Liver (tissue), 8 donors: ENCODE measurements at regions not wholly inside any gene's neighbourhood (a gene's known extent, or its start where the extent isn't known, plus 50 kb on each side); places are given as distances from the start of the nearest gene placed in this dataset.

Experiments used
- DNase-seq: peaks from one replicate; pipeline ENCODE4 v3.0.0-alpha.2; 2017; ENCODE audit warnings: low spot score
- H3K27ac ChIP-seq, 2 donors: one replicate each; pipeline ENCODE4 v1.7.0; 2013; ENCODE audit warnings: inconsistent platforms in 2 of 2, low read length in 2 of 2, control low read depth in 1 of 2, low read depth in 1 of 2, mild to moderate bottlenecking in 1 of 2
- H3K27me3 ChIP-seq, 4 donors: one replicate each; pipeline versions ENCODE4 v1.6.1 to v1.7.0; 2013; ENCODE audit warnings: low read length in 3 of 4, inconsistent platforms in 1 of 4, mild to moderate bottlenecking in 1 of 4, moderate library complexity in 1 of 4; ENCODE audit not compliant: control insufficient read depth in 4 of 4, insufficient read depth in 4 of 4
- H3K36me3 ChIP-seq, 4 donors: one replicate each; pipeline versions ENCODE4 v1.6.1 to v1.7.0; 2013; ENCODE audit warnings: low read length in 3 of 4, mild to moderate bottlenecking in 3 of 4, low read depth in 1 of 4, moderate library complexity in 1 of 4; ENCODE audit not compliant: control insufficient read depth in 4 of 4, insufficient read depth in 3 of 4
- H3K4me1 ChIP-seq, 4 donors: one replicate each; pipeline versions ENCODE4 v1.6.1 to v1.7.0; 2013; ENCODE audit warnings: low read length in 3 of 4, mild to moderate bottlenecking in 3 of 4, moderate library complexity in 1 of 4; ENCODE audit not compliant: control insufficient read depth in 4 of 4, insufficient read depth in 4 of 4
- H3K4me3 ChIP-seq, 3 donors: one replicate each; pipeline versions ENCODE4 v1.6.1 to v1.7.0; 2013; ENCODE audit warnings: low read length in 3 of 3, control low read depth in 1 of 3, low read depth in 1 of 3, mild to moderate bottlenecking in 1 of 3
- H3K9ac ChIP-seq, 2 donors: one replicate each; pipeline ENCODE4 v1.7.0; 2013; ENCODE audit warnings: low read length in 2 of 2, mild to moderate bottlenecking in 2 of 2, moderate library complexity in 2 of 2, control low read depth in 1 of 2, low read depth in 1 of 2
- H3K9me3 ChIP-seq, 4 donors: one replicate each; pipeline versions ENCODE4 v1.6.1 to v1.7.0; 2013; ENCODE audit warnings: low read length in 3 of 4; ENCODE audit not compliant: control insufficient read depth in 4 of 4
- ATF3 ChIP-seq: IDR thresholded peaks from 2 replicates; pipeline ENCODE4 v1.6.1; 2016; ENCODE audit warnings: antibody characterized with exemption
- CTCF ChIP-seq: fragments of 150-350 bp; IDR thresholded peaks from 2 replicates; pipeline ENCODE4 v1.5.1; 2017; ENCODE audit warnings: improper control_type of control experiment, low read depth, low read length; ENCODE audit not compliant: missing input control
- FOXA1 ChIP-seq: IDR thresholded peaks from 2 replicates; pipeline ENCODE4 v1.6.1; 2016; ENCODE audit warnings: antibody characterized with exemption
- FOXA2 ChIP-seq: IDR thresholded peaks from 2 replicates; pipeline ENCODE4 v1.6.1; 2016; ENCODE audit warnings: antibody characterized with exemption
- GABPA ChIP-seq, 2 donors: IDR thresholded peaks in 1 of 2; conservative IDR thresholded peaks in 1 of 2; 2 replicates each; pipeline ENCODE4 v1.6.1; 2016; ENCODE audit warnings: antibody characterized with exemption in 2 of 2, mild to moderate bottlenecking in 1 of 2, moderate library complexity in 1 of 2
- HNF4A ChIP-seq, 2 donors: conservative IDR thresholded peaks; 2 replicates each; pipeline ENCODE4 v1.6.1; 2016; ENCODE audit warnings: antibody characterized with exemption in 2 of 2, mild to moderate bottlenecking in 2 of 2
- HNF4G ChIP-seq: IDR thresholded peaks from 2 replicates; pipeline ENCODE4 v1.6.1; 2016; ENCODE audit warnings: antibody characterized with exemption
- JUND ChIP-seq, 2 donors: IDR thresholded peaks; 2 replicates each; pipeline ENCODE4 v1.6.1; 2016; ENCODE audit warnings: antibody characterized with exemption in 2 of 2
- MAX ChIP-seq: IDR thresholded peaks from 2 replicates; pipeline ENCODE4 v1.6.1; 2016; ENCODE audit warnings: antibody characterized with exemption
- NR2F2 ChIP-seq: IDR thresholded peaks from 2 replicates; pipeline ENCODE4 v1.6.1; 2016; ENCODE audit warnings: antibody characterized with exemption
- RAD21 ChIP-seq, 2 donors: IDR thresholded peaks; 2 replicates each; pipeline ENCODE4 v1.6.1; 2016; ENCODE audit warnings: antibody characterized with exemption in 2 of 2, mild to moderate bottlenecking in 2 of 2
- REST ChIP-seq: IDR thresholded peaks from 2 replicates; pipeline ENCODE4 v1.6.1; 2016; ENCODE audit warnings: antibody characterized with exemption, mild to moderate bottlenecking
- RXRA ChIP-seq, 2 donors: IDR thresholded peaks; 2 replicates each; pipeline ENCODE4 v1.6.1; 2017 to 2018; ENCODE audit warnings: antibody characterized with exemption in 2 of 2, mild to moderate bottlenecking in 1 of 2
- SP1 ChIP-seq: IDR thresholded peaks from 2 replicates; pipeline ENCODE4 v1.6.1; 2018; ENCODE audit warnings: antibody characterized with exemption, mild to moderate bottlenecking
- TAF1 ChIP-seq: conservative IDR thresholded peaks from 2 replicates; pipeline ENCODE4 v1.6.1; 2016; ENCODE audit warnings: antibody characterized with exemption, mild to moderate bottlenecking
- YY1 ChIP-seq: IDR thresholded peaks from 2 replicates; pipeline ENCODE4 v1.6.1; 2016; ENCODE audit warnings: antibody characterized with exemption, mild to moderate bottlenecking
- ZBTB33 ChIP-seq: IDR thresholded peaks from 2 replicates; pipeline ENCODE4 v1.6.1; 2016; ENCODE audit warnings: antibody characterized with exemption
- WGBS: extraction: QIAGEN DNeasy Blood & Tissue Kit; methylation state at CpG from one replicate; pipeline ENCODE4 v1.1.7; 2013; 5-methylcytosine and 5-hydroxymethylcytosine counted together
- donor health status: healthy.
- donor health status: healthy.
- donor health status: healthy.
- donor health status: healthy.
- donor health status: healthy.

- H3K4me3 ChIP-seq = no peak overlapping the region
- H3K9me3 ChIP-seq = no peaks in the 10 kb centered on the region
- peaks cover 2 to 27% (median 19%) of the 10 kb centered on the region in 4 donors for H3K4me1 ChIP-seq
- peak; percentile 64 for DNase-seq
- no peaks in the 10 kb centered on the region for H3K27me3 ChIP-seq
- H3K27ac ChIP-seq = no peak overlapping the region
- 18% methylated on average over 4 of the region's 4 CpGs for WGBS
- H3K36me3 ChIP-seq = no peaks in the 10 kb centered on the region
- TF ChIP-seq HNF4A (conservative IDR thresholded peaks at IDR 0.05) = peak; percentile 50
- peak; percentile 29 for TF ChIP-seq ZBTB33
- TF ChIP-seq CTCF = peak; percentile 8
- peak; percentile 42 for TF ChIP-seq YY1
- peak; percentile 34 for TF ChIP-seq HNF4G
- TF ChIP-seq NR2F2 = no peak
- TF ChIP-seq MAX = peak; percentile 28
- TF ChIP-seq RXRA (IDR thresholded peaks at IDR 0.05) = peak; percentile 42 to 49
- TF ChIP-seq TAF1 = no peak
- TF ChIP-seq REST = peak; percentile 20
- no peak for TF ChIP-seq GABPA (IDR thresholded peaks at IDR 0.05 in 1 of 2, conservative IDR thresholded peaks at IDR 0.05 in 1 of 2)
- peak; percentile 58 for TF ChIP-seq SP1
- TF ChIP-seq RAD21 (IDR thresholded peaks at IDR 0.05) = peak; percentile 33 to 70
- TF ChIP-seq FOXA2 = peak; percentile 52
- peak; percentile 71 for TF ChIP-seq FOXA1
- TF ChIP-seq JUND (IDR thresholded peaks at IDR 0.05) = peak in 1 of 2 donors; percentile 36
- no peak overlapping the region for H3K9ac ChIP-seq
Measured at GRCh38 chr5:157915638-157916037, 56.7 kb upstream of the CLINT1 start.

- Histone ChIP-seq H3K4me1 (peaks cover 2 to 27% (median 19%) of the 10 kb centered on the region in 4 donors), H3K27ac (peak overlapping the region in 1 of 2 donors; percentile 6), H3K36me3 (no peaks in the 10 kb centered on the region), H3K4me3 (no peak overlapping the region), H3K27me3 (no peaks in the 10 kb centered on the region), H3K9ac (no peak overlapping the region), H3K9me3 (no peaks in the 10 kb centered on the region)
- 61% methylated on average over 7 of the region's 7 CpGs for WGBS
- no peak for TF ChIP-seq NR2F2
- no peak for TF ChIP-seq ATF3
- no peak for TF ChIP-seq MAX
- no peak for TF ChIP-seq GABPA (IDR thresholded peaks at IDR 0.05 in 1 of 2, conservative IDR thresholded peaks at IDR 0.05 in 1 of 2)
- DNase-seq = no peak
Measured at GRCh38 chr5:157914151-157914788, 55.3 kb upstream of the CLINT1 start.
